Smooth muscle cell (in vitro differentiated cells): ENCODE measurements at regions not wholly inside any gene's neighbourhood (a gene's known extent, or its start where the extent isn't known, plus 50 kb on each side); places are given as distances from the start of the nearest gene placed in this dataset.

Source experiments
- DNase-seq: peaks from one replicate; lab custom pipeline; 2025; ENCODE audit not compliant: unreplicated experiment; lab: John Stamatoyannopoulos, UW
- H2AFZ ChIP-seq: fragments of 200-600 bp; sonication (generic); 2 replicates; pipeline ENCODE4 v1.6.0; 2016; ENCODE audit warnings: antibody characterized with exemption, low read depth, mild to moderate bottlenecking
- H3F3A ChIP-seq: fragments of 200-600 bp; sonication (generic); 2 replicates; pipeline ENCODE4 v1.6.0; 2017; ENCODE audit warnings: antibody characterized with exemption, low read depth
- H3K27ac ChIP-seq: fragments of 200-600 bp; sonication (generic); 2 replicates; pipeline ENCODE4 v1.5.1; 2016; ENCODE audit warnings: low read depth, mild to moderate bottlenecking
- H3K27me3 ChIP-seq: fragments of 200-600 bp; sonication (generic); 2 replicates; pipeline ENCODE4 v1.6.1; 2016; ENCODE audit warnings: low read depth, mild to moderate bottlenecking
- H3K36me3 ChIP-seq: fragments of 200-600 bp; sonication (generic); 2 replicates; pipeline ENCODE4 v1.5.1; 2016; ENCODE audit warnings: low read depth
- H3K4me1 ChIP-seq: fragments of 200-600 bp; sonication (generic); 2 replicates; pipeline ENCODE4 v1.5.1; 2016; ENCODE audit warnings: low read depth
- H3K4me2 ChIP-seq: fragments of 200-600 bp; sonication (generic); 2 replicates; pipeline ENCODE4 v1.6.0; 2016; ENCODE audit warnings: mild to moderate bottlenecking
- H3K4me3 ChIP-seq: fragments of 200-600 bp; sonication (generic); 2 replicates; pipeline ENCODE4 v1.5.1; 2016; ENCODE audit warnings: mild to moderate bottlenecking
- H3K79me2 ChIP-seq: fragments of 200-600 bp; sonication (generic); 2 replicates; pipeline ENCODE4 v1.6.0; 2016; ENCODE audit warnings: low read depth, mild to moderate bottlenecking
- H3K9ac ChIP-seq: fragments of 200-600 bp; sonication (generic); 2 replicates; pipeline ENCODE4 v1.6.0; 2016; ENCODE audit warnings: low read depth
- H3K9me3 ChIP-seq: fragments of 200-600 bp; sonication (generic); replicated peaks from 2 replicates; pipeline ENCODE4 v1.5.1; 2016; ENCODE audit warnings: low read depth
- H4K20me1 ChIP-seq: fragments of 200-600 bp; sonication (generic); 2 replicates; pipeline ENCODE4 v1.6.0; 2016; ENCODE audit warnings: low read depth
- WGBS: methylation state at CpG from one replicate; pipeline ENCODE4 v1.1.7; 2016; ENCODE audit warnings: low lambda C conversion rate; 5-methylcytosine and 5-hydroxymethylcytosine counted together
- TF ChIP-seq, protein P1 (sequence below): fragments of 200-600 bp; sonication (generic); IDR thresholded peaks from 2 replicates; pipeline ENCODE4 v1.5.1; 2017; ENCODE audit warnings: borderline replicate concordance, mild to moderate bottlenecking, antibody characterized with exemption; ENCODE audit not compliant: insufficient read depth, poor library complexity, severe bottlenecking

DNA sequence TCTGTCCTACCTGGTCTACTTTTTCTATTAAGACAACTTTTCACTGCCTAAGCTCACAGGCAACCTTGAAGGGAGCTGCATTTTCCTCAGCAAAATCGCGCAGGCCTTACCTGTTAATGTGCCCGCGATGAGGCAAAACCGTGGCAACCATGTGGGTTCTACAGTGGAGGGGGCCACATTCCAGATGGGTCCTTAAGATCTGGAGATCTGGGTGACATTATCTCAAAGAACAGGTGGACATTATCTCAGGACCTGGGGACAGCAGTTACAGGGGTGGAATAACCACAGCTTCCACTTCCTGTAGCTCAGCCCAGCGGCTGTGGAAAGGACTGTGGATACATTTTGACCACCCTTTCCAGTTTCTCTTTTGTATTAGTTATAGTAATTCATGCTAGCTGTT lies 112.8 kb upstream of the PTCH1 start:
- Histone ChIP-seq H3K79me2 (no peaks in the 10 kb centered on the region), H3K4me2 (no peak overlapping the region), H3K27ac (no peak overlapping the region), H3K36me3 (no peaks in the 10 kb centered on the region), H3F3A (no peaks in the 10 kb centered on the region), H3K4me3 (no peak overlapping the region), H3K27me3 (no peaks in the 10 kb centered on the region), H3K4me1 (peaks cover 7% of the 10 kb centered on the region), H3K9me3 (no peaks in the 10 kb centered on the region), H3K9ac (no peak overlapping the region), H4K20me1 (no peaks in the 10 kb centered on the region), H2AFZ (no peak overlapping the region)
- no peak for DNase-seq
- WGBS = 97% methylated on average over 6 of the region's 6 CpGs
- TF ChIP-seq, protein P1, sequence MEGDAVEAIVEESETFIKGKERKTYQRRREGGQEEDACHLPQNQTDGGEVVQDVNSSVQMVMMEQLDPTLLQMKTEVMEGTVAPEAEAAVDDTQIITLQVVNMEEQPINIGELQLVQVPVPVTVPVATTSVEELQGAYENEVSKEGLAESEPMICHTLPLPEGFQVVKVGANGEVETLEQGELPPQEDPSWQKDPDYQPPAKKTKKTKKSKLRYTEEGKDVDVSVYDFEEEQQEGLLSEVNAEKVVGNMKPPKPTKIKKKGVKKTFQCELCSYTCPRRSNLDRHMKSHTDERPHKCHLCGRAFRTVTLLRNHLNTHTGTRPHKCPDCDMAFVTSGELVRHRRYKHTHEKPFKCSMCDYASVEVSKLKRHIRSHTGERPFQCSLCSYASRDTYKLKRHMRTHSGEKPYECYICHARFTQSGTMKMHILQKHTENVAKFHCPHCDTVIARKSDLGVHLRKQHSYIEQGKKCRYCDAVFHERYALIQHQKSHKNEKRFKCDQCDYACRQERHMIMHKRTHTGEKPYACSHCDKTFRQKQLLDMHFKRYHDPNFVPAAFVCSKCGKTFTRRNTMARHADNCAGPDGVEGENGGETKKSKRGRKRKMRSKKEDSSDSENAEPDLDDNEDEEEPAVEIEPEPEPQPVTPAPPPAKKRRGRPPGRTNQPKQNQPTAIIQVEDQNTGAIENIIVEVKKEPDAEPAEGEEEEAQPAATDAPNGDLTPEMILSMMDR = no peak

DNA sequence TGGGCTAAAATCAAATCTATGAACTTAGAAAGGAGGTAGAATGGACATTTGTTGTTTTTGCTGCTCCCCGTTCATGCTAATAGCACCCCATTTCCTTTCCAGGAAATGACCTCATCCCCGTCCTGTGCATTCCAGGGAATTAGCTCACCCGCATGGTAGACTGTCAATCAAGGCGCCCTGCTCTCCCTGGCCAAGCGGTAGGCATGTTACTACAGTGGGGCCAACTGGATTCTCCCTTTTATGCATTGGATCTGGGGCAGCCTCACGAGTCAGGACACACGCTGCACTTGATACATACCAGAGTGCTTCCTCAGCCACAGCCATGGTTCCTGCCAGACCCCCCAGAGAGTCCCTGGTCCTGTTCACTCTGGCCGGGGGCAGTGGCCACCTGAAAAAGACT lies 111.0 kb upstream of the PTCH1 start:
- H4K20me1 ChIP-seq = no peaks in the 10 kb centered on the region
- no peaks in the 10 kb centered on the region for H3K36me3 ChIP-seq
- H3K27me3 ChIP-seq = no peaks in the 10 kb centered on the region
- WGBS = 71% methylated on average over 8 of the region's 8 CpGs
- no peak overlapping the region for H3K9ac ChIP-seq
- H3F3A ChIP-seq = no peaks in the 10 kb centered on the region
- no peak overlapping the region for H2AFZ ChIP-seq
- no peaks in the 10 kb centered on the region for H3K9me3 ChIP-seq
- no peak for DNase-seq
- TF ChIP-seq, protein P1 = no peak
- H3K27ac ChIP-seq = no peak overlapping the region
- no peaks in the 10 kb centered on the region for H3K4me1 ChIP-seq
- H3K79me2 ChIP-seq = no peaks in the 10 kb centered on the region
- no peak overlapping the region for H3K4me3 ChIP-seq
- no peak overlapping the region for H3K4me2 ChIP-seq

DNA sequence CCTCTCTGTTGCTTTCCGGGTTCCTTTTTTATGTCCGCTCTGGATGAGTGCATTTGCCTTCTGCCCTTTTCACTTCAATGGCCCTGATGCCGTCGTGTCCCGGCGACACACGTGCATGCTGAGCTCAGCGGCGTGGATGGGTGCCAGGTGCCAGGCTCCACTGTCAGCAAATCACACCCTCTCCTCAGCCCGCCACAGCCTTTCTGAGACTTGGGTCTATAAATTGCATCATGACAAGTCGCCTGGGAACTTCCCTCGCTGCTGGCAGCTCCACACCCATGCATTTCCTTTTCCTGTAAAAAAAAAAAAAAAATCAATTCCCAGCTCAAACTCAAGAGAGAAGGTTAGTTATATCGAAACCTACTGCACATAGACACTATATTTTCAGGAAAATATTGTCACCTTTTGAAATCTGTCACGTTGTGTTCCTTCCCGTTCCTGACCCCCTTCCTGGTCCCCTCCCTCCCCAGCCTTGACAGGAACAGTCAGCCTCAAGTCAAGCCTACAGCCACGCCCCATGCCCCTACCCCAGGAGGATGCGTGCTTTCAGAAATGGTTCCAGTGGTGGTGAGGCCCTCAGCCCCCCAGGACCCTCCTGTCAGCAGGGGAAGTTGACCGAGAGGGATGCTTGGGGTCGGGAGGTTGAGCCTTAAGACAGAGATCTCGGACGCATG lies 110.3 kb upstream of the PTCH1 start:
- WGBS = 90% methylated on average over 21 of the region's 21 CpGs
- no peak for DNase-seq
- H3K4me1 ChIP-seq = no peaks in the 10 kb centered on the region

More for the DNA sequence above, 110.3 kb upstream of the PTCH1 start:
- Histone ChIP-seq H3K27me3 (no peaks in the 10 kb centered on the region), H2AFZ (no peak overlapping the region), H3F3A (no peaks in the 10 kb centered on the region), H3K9ac (no peak overlapping the region), H3K79me2 (no peaks in the 10 kb centered on the region), H3K27ac (no peak overlapping the region), H4K20me1 (no peaks in the 10 kb centered on the region), H3K36me3 (no peaks in the 10 kb centered on the region), H3K4me3 (no peak overlapping the region), H3K9me3 (no peaks in the 10 kb centered on the region), H3K4me2 (no peak overlapping the region)
- TF ChIP-seq, protein P1 = no peak
